ENCODE measurements at regions not wholly inside any gene's neighbourhood (a gene's known extent, or its start where the extent isn't known, plus 50 kb on each side); places are given as distances from the start of the nearest gene placed in this dataset.

- TF ChIP-seq CTCF (IDR thresholded peaks at IDR 0.05): no peak
- TF ChIP-seq EZH2phosphoT487 (IDR thresholded peaks at IDR 0.05): no peak
- TF ChIP-seq EZH2 (IDR thresholded peaks at IDR 0.05): no peak
- peaks cover 13% of the 10 kb centered on the region for H3K4me1 Mint-ChIP-seq
Observed at GRCh38 chr3:194935632-194936470, 250.2 kb downstream of the FAM43A start.

GRCh38 chr3:194936659-194937058 is 251.0 kb downstream of the FAM43A start:
- H2AFZ ChIP-seq (replicated peaks): no peak overlapping the region
- no peak overlapping the region for H3K9ac ChIP-seq
- no peaks in the 10 kb centered on the region for H3K9me3 ChIP-seq (ENCODE audit: low read depth)
- DNase-seq (ENCODE audit: low spot score): no peak
- H3K4me1 Mint-ChIP-seq: peaks cover 10% of the 10 kb centered on the region
- TF ChIP-seq CTCF (IDR thresholded peaks at IDR 0.05) (no peak), EZH2phosphoT487 (IDR thresholded peaks at IDR 0.05) (no peak), EZH2 (IDR thresholded peaks at IDR 0.05) (no peak)
- H3K9me3 Mint-ChIP-seq: peaks cover 5% of the 10 kb centered on the region
- H3K4me3 ChIP-seq: no peak overlapping the region
- no peaks in the 10 kb centered on the region for H3K36me3 ChIP-seq
- no peaks in the 10 kb centered on the region for H4K20me1 ChIP-seq (ENCODE audit: low read depth)
- no peaks in the 10 kb centered on the region for H3K27me3 ChIP-seq
- H3K4me3 Mint-ChIP-seq: no peak overlapping the region
- H3F3A ChIP-seq (ENCODE audit: low read depth): no peaks in the 10 kb centered on the region
- no peak overlapping the region for H3K27ac Mint-ChIP-seq
- no peaks in the 10 kb centered on the region for H3K79me2 ChIP-seq (ENCODE audit: low read depth)
- H3K27ac ChIP-seq: no peak overlapping the region
- peaks cover 7% of the 10 kb centered on the region for H3K27me3 Mint-ChIP-seq (ENCODE audit: insufficient read depth, low read depth)
- H3K4me1 ChIP-seq: no peaks in the 10 kb centered on the region
- H3K36me3 Mint-ChIP-seq: no peaks in the 10 kb centered on the region
- H3K4me2 ChIP-seq: no peak overlapping the region

More at GRCh38 chr3:194935632-194936470, 250.2 kb downstream of the FAM43A start:
- H3K4me3 Mint-ChIP-seq: no peak overlapping the region
- Histone ChIP-seq H3K9ac (no peak overlapping the region), H3K79me2 (ENCODE audit: low read depth) (no peaks in the 10 kb centered on the region), H4K20me1 (ENCODE audit: low read depth) (no peaks in the 10 kb centered on the region), H3K27me3 (no peaks in the 10 kb centered on the region), H3K36me3 (no peaks in the 10 kb centered on the region), H3K4me1 (no peaks in the 10 kb centered on the region), H3K4me3 (no peak overlapping the region), H3K4me2 (no peak overlapping the region), H2AFZ (replicated peaks) (no peak overlapping the region), H3K27ac (no peak overlapping the region), H3K9me3 (ENCODE audit: low read depth) (no peaks in the 10 kb centered on the region), H3F3A (ENCODE audit: low read depth) (no peaks in the 10 kb centered on the region)
- peaks cover 8% of the 10 kb centered on the region for H3K9me3 Mint-ChIP-seq
- H3K27me3 Mint-ChIP-seq (ENCODE audit: insufficient read depth, low read depth): peaks cover 7% of the 10 kb centered on the region
- no peak overlapping the region for H3K27ac Mint-ChIP-seq
- no peak for DNase-seq (ENCODE audit: low spot score)
- H3K36me3 Mint-ChIP-seq: no peaks in the 10 kb centered on the region

- Histone ChIP-seq H3K9me3 (ENCODE audit: low read depth) (no peaks in the 10 kb centered on the region), H3K4me1 (no peaks in the 10 kb centered on the region), H3F3A (ENCODE audit: low read depth) (no peaks in the 10 kb centered on the region), H3K4me3 (no peak overlapping the region), H3K27me3 (no peaks in the 10 kb centered on the region), H3K36me3 (no peaks in the 10 kb centered on the region), H2AFZ (replicated peaks) (no peak overlapping the region), H3K79me2 (ENCODE audit: low read depth) (no peaks in the 10 kb centered on the region), H3K4me2 (no peak overlapping the region), H3K27ac (no peak overlapping the region), H3K9ac (no peak overlapping the region), H4K20me1 (ENCODE audit: low read depth) (no peaks in the 10 kb centered on the region)
- Mint-ChIP-seq H3K9me3 (peaks cover under 1% of the 10 kb centered on the region), H3K4me1 (peaks cover 10% of the 10 kb centered on the region), H3K27ac (no peak overlapping the region), H3K4me3 (no peak overlapping the region), H3K36me3 (no peaks in the 10 kb centered on the region), H3K27me3 (ENCODE audit: insufficient read depth, low read depth) (peaks cover 7% of the 10 kb centered on the region)
- TF ChIP-seq EZH2phosphoT487 (IDR thresholded peaks at IDR 0.05) (no peak), EZH2 (IDR thresholded peaks at IDR 0.05) (no peak), CTCF (IDR thresholded peaks at IDR 0.05) (no peak)
- no peak for DNase-seq (ENCODE audit: low spot score)
Observed at GRCh38 chr3:194937144-194937543, 251.5 kb downstream of the FAM43A start.
